HAP-1 (cell line): ENCODE measurements at regions not wholly inside any gene's neighbourhood (a gene's known extent, or its start where the extent isn't known, plus 50 kb on each side); places are given as distances from the start of the nearest gene placed in this dataset.
"Not testable (repeated sequence)": the region's sequence is repeated elsewhere in the genome, so short reads cannot be mapped to it uniquely, and the experiment has no call there.

ENCODE experiments used
- DNase-seq, 2 experiments: peaks; one replicate each; pipeline ENCODE4 v3.0.0-alpha.2; 2016 to 2020; ENCODE audit warnings: low spot score in 2 of 2
- H3K27me3 ChIP-seq: fragments of 250-450 bp; sonication (Bioruptor Pico); 2 replicates; pipeline ENCODE4 v1.5.1; 2020; ENCODE audit warnings: low read depth, mild to moderate bottlenecking, moderate library complexity
- H3K36me3 ChIP-seq: fragments of 250-450 bp; sonication (Bioruptor Pico); replicated peaks from 2 replicates; pipeline ENCODE4 v1.5.1; 2020; ENCODE audit warnings: mild to moderate bottlenecking
- H3K4me1 ChIP-seq: fragments of 250-450 bp; sonication (Bioruptor Pico); 2 replicates; pipeline ENCODE4 v1.5.1; 2020; ENCODE audit warnings: mild to moderate bottlenecking
- H3K4me3 ChIP-seq: fragments of 250-450 bp; sonication (Bioruptor Pico); 2 replicates; pipeline ENCODE4 v1.5.1; 2020; ENCODE audit warnings: mild to moderate bottlenecking, moderate library complexity
- H3K9me3 ChIP-seq: fragments of 250-450 bp; sonication (Bioruptor Pico); 2 replicates; pipeline ENCODE4 v1.5.1; 2020; ENCODE audit warnings: mild to moderate bottlenecking, moderate library complexity
- in situ Hi-C: fragments of 300-500 bp; cut with MboI; formaldehyde crosslinking; loops from 3 replicates; pipeline ENCODE4 v1.14.3; 2020; ENCODE audit warnings: low sequenced_read_pairs, inconsistent platforms, mixed read lengths

DNA sequence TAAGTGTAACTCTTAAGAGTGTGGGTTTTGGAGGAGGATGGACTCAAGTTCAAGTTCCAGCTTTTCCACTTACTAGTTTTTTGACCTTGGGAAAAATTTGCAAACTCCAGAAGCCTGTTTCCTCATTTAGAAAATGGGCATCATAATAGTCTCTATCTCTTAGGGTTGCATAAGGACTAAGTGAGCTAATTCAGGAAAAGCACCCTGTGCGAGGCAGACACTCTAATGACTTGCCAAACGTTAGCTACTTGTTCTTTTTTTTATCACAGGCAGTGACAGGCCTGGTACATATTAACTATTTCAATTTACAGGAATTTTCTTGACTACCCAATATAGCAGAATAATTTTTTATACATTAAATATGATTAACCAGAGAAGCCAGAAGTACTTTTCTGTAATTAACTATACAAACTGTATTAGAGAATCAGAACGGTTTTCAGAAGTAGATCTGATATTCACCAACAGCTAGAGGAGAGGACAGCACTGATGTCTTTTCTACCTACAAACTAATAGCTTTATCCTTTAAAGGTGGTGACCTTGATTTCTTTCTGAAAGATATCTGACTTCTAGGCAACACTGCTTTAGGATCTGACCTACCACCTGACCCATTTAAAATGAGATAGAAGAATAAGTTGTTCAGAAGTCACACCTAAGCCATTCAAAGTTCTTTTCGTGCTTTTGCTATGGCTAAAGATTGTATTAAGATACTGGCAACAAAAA is 139.6 kb upstream of the HAND2 start:
- Histone ChIP-seq H3K36me3 (no peaks in the 10 kb centered on the region), H3K27me3 (no peaks in the 10 kb centered on the region), H3K9me3 (no peaks in the 10 kb centered on the region), H3K4me1 (no peaks in the 10 kb centered on the region), H3K4me3 (no peak overlapping the region)
- DNase-seq = no peak
- in situ Hi-C loops = no loop called here

DNA sequence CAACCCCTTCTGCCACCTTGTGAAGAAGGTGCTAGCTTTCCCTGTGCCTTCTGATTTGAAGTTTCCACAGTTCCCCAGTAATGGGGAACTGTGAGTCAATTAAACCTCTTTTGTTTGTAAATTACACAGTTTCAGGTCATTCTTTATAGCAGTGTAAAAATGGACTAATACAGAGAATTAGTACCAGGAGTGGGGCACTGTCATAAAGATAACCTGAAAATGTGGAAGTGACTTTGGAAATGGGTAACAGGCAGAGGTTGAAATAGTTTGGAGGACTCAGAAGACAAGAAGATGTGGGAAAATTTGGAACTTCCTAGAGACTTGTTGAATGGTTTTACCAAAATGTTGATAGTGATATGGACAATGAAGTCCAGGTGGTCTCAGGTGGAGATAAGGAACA is 131.0 kb upstream of the HAND2 start:
- DNase-seq = no peak
- Histone ChIP-seq H3K27me3 (no peaks in the 10 kb centered on the region), H3K36me3 (no peaks in the 10 kb centered on the region), H3K4me3 (no peak overlapping the region), H3K9me3 (no peaks in the 10 kb centered on the region), H3K4me1 (no peaks in the 10 kb centered on the region)
- in situ Hi-C loops = no loop called here

DNA sequence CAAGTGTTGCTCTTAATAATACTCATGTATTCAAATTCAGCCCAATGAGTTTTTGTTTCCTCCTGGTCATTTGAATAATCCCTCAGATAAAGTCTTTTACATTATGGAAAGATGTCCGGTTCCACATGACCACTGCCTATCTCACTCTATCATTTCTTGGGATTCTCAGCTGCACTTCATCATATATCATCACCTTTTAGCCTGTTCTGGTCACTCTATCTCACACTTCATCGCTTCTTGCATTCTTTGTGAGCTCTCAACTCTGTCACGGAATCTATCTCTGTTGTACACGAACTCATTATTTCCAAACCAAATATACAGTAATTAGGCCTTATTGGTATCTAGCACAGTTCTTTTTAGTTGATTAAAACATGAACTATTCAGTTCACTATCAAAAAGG is 126.9 kb upstream of the HAND2 start:
- Histone ChIP-seq H3K9me3 (no peaks in the 10 kb centered on the region), H3K4me3 (no peak overlapping the region), H3K27me3 (no peaks in the 10 kb centered on the region), H3K36me3 (no peaks in the 10 kb centered on the region), H3K4me1 (no peaks in the 10 kb centered on the region)
- no peak for DNase-seq
- in situ Hi-C loops = no loop called here

DNA sequence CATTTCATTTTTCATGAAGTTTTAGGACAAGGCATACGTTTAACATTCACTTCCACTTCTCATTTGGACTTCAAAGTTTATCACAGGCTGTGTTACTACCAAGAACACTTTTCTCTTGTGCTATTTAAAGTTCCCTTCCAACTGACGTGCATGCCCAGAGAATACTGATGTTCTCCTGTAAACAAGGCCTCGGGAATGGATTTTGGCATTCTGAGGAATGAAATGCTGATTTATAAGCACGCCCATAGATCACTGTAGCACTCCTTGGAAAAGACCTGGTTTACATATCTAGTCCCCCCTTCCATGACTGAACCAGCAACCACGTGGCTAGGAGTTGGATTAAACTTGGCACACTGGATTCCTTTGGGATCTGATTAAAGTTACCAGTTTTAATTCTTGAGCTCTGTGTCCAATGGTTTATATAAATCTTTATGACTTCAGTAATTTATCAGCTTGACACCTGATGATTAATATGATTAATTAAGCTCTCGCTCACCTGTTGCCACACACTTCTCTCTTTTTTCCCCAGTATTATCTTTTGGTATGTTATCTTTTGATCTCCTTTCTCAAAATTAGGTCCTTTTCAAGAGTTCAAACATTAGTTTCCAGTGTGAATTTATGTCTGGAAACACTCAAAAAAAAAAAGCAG is 122.4 kb upstream of the HAND2 start:
- Histone ChIP-seq H3K4me3 (no peak overlapping the region), H3K4me1 (no peaks in the 10 kb centered on the region), H3K36me3 (no peaks in the 10 kb centered on the region), H3K9me3 (no peaks in the 10 kb centered on the region), H3K27me3 (no peaks in the 10 kb centered on the region)
- in situ Hi-C loops = no loop called here
- DNase-seq = no peak

DNA sequence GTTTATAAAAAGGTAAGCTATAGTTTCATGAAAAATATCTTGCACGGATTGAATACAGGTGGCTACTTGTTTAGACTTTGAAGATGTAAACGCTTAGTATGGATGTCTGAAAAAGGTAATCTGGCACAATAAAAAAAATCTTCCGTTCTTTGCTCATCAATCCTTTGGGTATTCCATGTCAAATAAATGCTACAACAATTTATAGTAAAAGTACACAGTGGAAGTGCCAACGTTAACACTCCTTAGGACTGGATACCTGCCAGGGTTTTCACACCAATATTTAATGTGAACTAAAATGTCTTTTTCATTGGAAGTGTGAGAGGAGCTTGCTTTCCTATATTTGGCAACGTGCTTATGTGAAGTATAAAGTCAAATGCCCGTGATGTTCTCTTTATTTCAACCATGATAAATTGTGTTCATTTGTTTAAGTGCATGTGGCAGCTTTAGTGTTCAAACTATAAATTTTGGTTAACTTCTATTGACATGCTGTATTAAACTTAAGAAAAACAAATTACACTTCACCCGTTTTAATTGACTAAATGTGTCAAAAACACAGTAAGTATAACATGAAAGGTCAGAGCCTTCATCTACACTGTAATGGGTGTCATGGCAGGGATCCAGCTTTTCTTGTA is 121.7 kb upstream of the HAND2 start:
- no peaks in the 10 kb centered on the region for H3K9me3 ChIP-seq
- H3K27me3 ChIP-seq = no peaks in the 10 kb centered on the region
- DNase-seq = no peak
- no peaks in the 10 kb centered on the region for H3K4me1 ChIP-seq
- in situ Hi-C loops = no loop called here
- H3K4me3 ChIP-seq = no peak overlapping the region
- H3K36me3 ChIP-seq = no peaks in the 10 kb centered on the region

DNA sequence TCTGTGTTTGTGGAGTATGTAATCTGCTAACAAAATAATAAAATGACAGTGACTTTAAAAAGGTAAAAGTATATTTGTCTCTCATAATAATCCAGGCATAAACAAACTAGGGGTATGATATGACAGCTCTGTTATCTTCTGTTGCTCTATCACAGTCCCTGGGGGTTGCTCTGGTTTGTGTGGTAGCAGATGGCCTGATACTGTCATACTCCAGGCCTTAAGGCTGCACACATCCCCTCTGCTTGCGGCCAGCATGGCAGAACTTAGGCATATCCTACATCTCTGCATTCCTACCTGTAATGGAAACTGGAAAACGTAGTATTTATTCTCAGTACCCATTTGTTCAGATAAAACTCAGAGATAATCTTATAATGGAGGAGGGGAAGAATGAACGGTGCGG is 117.9 kb upstream of the HAND2 start:
- Histone ChIP-seq H3K9me3 (no peaks in the 10 kb centered on the region), H3K4me3 (no peak overlapping the region), H3K4me1 (no peaks in the 10 kb centered on the region), H3K27me3 (no peaks in the 10 kb centered on the region), H3K36me3 (no peaks in the 10 kb centered on the region)
- DNase-seq = no peak
- in situ Hi-C loops = no loop called here

DNA sequence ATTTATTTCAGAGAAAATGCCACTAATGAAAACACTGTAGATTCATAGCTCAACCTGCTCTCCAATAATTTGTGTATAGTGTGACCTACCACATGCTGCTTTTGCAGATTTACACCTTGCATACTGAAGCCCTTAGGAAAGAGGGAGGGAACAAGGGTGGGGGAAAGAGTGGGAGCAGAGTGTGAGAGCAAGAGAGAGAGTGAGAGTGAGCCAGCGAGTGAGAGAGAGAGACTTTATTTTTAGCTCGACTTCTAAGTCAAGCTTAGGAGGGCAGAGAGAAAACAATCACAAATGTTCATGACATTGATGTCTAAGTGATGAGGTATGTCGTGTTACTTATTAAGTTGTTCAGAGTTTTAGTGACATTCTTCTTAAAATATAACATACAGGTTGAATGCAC is 112.5 kb upstream of the HAND2 start:
- H3K4me1 ChIP-seq = no peaks in the 10 kb centered on the region
- H3K36me3 ChIP-seq = no peaks in the 10 kb centered on the region
- H3K27me3 ChIP-seq = no peaks in the 10 kb centered on the region
- no peak for DNase-seq
- no peak overlapping the region for H3K4me3 ChIP-seq
- H3K9me3 ChIP-seq = no peaks in the 10 kb centered on the region
- in situ Hi-C loops = no loop called here

DNA sequence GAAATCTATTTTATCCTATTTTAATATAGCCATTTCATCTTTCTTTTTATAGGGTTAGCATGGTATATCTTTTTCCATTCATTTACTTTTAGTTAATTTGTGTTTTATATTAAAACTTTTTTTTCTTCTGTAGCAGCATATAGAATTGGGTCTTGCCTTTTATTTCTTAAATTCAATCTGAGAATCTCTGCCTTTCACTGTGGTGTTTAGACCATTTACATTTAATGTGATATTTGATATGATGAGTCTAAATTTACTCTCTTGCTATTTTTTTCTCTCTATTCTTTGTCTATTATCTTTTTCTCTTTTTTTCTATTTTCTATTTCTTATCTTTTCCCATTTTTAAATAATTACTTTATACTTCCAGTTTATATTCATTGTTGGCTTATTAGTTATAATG is 105.4 kb upstream of the HAND2 start:
- no peaks in the 10 kb centered on the region for H3K27me3 ChIP-seq
- in situ Hi-C loops = no loop called here
- no peaks in the 10 kb centered on the region for H3K36me3 ChIP-seq
- H3K4me1 ChIP-seq = no peaks in the 10 kb centered on the region
- no peak overlapping the region for H3K4me3 ChIP-seq
- no peaks in the 10 kb centered on the region for H3K9me3 ChIP-seq
- DNase-seq = no peak

DNA sequence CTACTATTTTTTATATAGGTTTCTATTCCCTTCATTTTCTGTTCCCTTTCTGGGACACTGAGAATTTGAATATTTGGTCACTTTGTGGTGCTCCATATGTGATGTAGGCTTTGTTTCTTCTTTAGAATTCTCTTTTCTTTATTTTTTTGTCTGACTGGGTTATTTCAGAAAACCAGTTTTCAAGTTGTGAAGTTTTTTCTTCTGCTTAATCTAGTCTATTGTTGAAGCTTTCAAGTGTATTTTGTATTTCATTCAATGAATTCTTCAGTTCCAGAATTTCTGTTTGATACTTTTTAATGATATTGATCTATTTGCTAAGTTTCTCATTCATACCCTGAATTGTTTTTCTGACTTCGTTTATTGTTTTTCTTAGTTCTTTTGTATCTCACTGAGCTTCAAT is 96.2 kb upstream of the HAND2 start:
- Histone ChIP-seq H3K9me3 (no peaks in the 10 kb centered on the region), H3K36me3 (no peaks in the 10 kb centered on the region), H3K27me3 (no peaks in the 10 kb centered on the region), H3K4me3 (no peak overlapping the region), H3K4me1 (no peaks in the 10 kb centered on the region)
- in situ Hi-C loops = no loop called here
- no peak for DNase-seq

DNA sequence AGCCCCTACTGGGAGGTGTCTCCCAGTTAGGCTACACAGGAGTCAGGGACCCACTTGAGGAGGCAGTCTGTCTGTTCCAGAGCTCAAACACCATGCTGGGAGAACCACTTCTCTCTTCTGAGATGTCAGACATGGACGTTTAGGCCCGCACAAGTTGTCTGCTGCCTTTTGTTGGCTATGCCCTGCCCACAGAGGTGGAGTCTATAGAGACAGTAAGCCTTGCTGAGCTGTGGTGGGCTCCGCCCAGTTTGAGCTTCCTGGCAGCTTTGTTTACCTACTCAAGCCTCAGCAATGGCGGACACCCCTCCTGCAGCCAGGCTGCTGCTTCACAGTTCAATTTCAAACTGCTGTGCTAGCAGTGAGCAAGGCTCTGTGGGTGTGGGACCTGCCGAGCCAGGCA is 88.6 kb upstream of the HAND2 start:
- H3K36me3 ChIP-seq, DNase-seq, H3K27me3 ChIP-seq, in situ Hi-C loops, H3K4me3 ChIP-seq, H3K9me3 ChIP-seq, H3K4me1 ChIP-seq: not testable (repeated sequence)

DNA sequence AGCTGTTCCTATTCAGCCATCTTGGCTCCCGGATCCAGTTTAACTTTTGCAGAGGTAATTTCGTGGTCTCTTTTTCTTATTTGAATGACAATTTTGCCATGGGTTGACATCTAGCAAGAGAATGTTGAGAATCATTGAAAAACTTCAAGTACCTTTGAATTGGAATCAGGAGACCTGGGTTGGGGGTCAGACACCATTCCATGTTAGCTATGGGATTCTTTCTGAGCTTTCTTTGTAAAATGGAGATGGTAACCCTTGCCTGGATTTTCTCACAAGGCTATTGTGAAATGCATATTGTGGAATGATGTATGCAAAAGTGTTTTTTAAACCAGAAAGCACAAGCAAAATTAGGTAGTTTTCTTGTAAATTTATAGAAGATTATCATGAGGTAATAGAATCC is 79.1 kb upstream of the HAND2 start:
- in situ Hi-C loops = no loop called here
- H3K9me3 ChIP-seq = no peaks in the 10 kb centered on the region
- H3K36me3 ChIP-seq = no peaks in the 10 kb centered on the region
- DNase-seq = no peak
- no peaks in the 10 kb centered on the region for H3K4me1 ChIP-seq
- no peak overlapping the region for H3K4me3 ChIP-seq
- H3K27me3 ChIP-seq = no peaks in the 10 kb centered on the region

DNA sequence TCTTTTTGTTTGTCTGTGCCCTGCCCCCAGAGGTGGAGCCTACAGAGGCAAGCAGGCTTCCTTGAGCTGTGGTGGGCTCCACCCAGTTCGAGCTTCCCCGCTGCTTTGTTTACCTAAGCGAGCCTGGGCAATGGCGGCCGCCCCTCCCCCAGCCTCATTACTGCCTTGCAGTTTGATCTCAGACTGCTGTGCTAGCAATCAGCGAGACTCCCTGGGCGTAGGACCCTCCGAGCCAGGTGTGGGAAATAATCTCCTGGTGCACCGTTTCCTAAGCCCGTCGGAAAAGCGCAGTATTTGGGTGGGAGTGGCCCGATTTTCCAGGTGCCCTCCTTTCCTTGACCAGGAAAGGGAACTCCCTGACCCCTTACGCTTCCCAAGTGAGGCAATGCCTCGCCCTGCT is 78.6 kb upstream of the HAND2 start:
- in situ Hi-C loops, H3K27me3 ChIP-seq, H3K4me3 ChIP-seq, H3K9me3 ChIP-seq, H3K36me3 ChIP-seq, H3K4me1 ChIP-seq: not testable (repeated sequence)
- DNase-seq = peak in 1 of 2 experiments; percentile 46

DNA sequence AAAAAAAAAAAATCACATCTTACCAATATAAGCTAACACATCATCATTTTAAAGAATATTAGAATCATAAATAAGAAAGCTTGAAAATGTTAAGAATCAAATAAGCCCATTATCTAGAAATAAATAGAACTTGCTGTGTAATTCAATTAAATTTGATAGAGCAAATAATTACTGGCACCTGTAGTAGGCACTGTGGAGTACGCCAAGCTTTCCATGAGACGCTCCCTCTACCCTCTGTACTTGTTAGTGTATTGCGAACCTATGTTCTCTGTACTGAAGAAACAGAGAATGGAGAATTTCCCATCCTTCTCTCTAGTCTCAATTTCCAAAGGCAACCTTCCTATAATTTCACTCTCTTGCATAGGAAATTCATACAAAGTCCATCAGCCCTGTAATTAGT is 61.7 kb upstream of the HAND2 start:
- H3K4me3 ChIP-seq = no peak overlapping the region
- H3K36me3 ChIP-seq = no peaks in the 10 kb centered on the region
- peaks cover 6% of the 10 kb centered on the region; the same call in 1 of the 2 replicates for H3K27me3 ChIP-seq
- no peaks in the 10 kb centered on the region for H3K9me3 ChIP-seq
- no peaks in the 10 kb centered on the region for H3K4me1 ChIP-seq
- DNase-seq = no peak
- in situ Hi-C loops = no loop called here

DNA sequence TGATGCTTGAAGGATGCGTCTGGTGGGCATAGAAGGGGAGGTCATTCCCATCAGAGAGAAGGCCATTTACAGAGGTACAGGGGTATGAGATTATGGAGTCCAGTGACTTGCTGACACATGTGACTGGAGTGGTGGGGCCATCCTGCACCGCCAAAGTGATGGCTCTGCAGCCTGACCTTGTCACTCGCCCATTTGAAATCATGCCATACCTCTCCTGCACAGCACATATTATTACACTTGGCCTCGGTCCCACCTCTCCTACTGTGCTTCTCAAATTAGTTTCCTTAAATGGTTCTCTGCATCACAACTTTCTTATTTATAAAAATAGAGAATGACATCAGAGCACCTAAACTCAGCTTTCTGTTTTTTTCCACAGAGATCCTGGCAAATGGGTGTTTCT is 60.7 kb upstream of the HAND2 start:
- H3K4me3 ChIP-seq = no peak overlapping the region
- no peak for DNase-seq
- H3K4me1 ChIP-seq = no peaks in the 10 kb centered on the region
- H3K9me3 ChIP-seq = no peaks in the 10 kb centered on the region
- in situ Hi-C loops = no loop called here
- peaks cover 6% of the 10 kb centered on the region; the same call in 1 of the 2 replicates for H3K27me3 ChIP-seq
- H3K36me3 ChIP-seq = no peaks in the 10 kb centered on the region
